ENCODE measurements at regions not wholly inside any gene's neighbourhood (a gene's known extent, or its start where the extent isn't known, plus 50 kb on each side); places are given as distances from the start of the nearest gene placed in this dataset.

DNA sequence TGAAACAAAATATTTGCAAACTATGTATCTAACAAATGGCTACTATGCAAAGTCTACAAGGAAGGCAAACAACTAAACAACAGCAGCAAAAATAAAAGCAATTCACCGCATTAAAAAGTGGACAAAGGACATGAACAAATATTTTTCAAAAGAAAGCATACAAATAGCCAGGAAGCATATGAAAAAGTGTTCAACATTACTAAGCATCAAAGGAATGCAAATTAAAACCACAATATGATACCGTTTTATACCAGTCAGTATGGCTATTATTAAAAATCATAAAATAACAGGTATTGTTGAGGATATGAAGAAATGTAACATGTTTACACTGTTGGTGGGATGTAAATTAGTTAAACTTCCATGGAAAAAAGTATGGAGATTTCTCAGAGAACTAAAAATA lies 1106.7 kb downstream of the PDHA2 start:
- H3K27ac Mint-ChIP-seq, result no peak overlapping the region
- H3K9me3 Mint-ChIP-seq, result peaks cover 0 to 12% (median 2%) of the 10 kb centered on the region in 9 donors
- POLR2A ChIA-PET, result no interaction called here
- H3K4me1 Mint-ChIP-seq, result no peaks in the 10 kb centered on the region
- H3K4me3 Mint-ChIP-seq, result no peak overlapping the region
- no peaks in the 10 kb centered on the region for H3K27me3 Mint-ChIP-seq
- H3K36me3 Mint-ChIP-seq, result no peaks in the 10 kb centered on the region
- no peak for ATAC-seq
- DNase-seq, result no peak

DNA sequence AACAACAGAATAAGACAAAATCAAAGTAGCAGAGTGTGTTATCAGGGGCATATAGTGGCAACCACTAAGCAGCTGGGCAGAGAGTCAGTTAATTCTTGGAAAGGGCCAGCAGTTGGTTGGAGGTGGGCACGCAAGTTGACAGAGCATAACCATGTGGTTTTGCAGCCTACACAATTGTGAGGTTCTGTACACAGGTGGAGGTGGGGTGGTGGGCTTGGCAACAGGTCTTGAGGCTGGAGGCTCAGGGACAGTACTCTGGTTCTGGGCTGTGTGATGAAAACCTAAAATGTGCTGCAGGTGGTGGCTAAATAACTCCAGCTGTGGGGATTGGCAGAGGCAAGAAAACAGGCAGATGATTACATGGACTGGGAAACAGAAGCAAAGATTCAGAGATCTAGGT lies 1112.7 kb downstream of the PDHA2 start:
- Mint-ChIP-seq H3K9me3 (peaks cover 0 to 17% (median 3%) of the 10 kb centered on the region in 9 donors), H3K4me1 (no peaks in the 10 kb centered on the region), H3K4me3 (no peak overlapping the region), H3K27ac (no peak overlapping the region), H3K36me3 (no peaks in the 10 kb centered on the region), H3K27me3 (no peaks in the 10 kb centered on the region)
- ATAC-seq (no peak), DNase-seq (no peak)
- POLR2A ChIA-PET, result no interaction called here

DNA sequence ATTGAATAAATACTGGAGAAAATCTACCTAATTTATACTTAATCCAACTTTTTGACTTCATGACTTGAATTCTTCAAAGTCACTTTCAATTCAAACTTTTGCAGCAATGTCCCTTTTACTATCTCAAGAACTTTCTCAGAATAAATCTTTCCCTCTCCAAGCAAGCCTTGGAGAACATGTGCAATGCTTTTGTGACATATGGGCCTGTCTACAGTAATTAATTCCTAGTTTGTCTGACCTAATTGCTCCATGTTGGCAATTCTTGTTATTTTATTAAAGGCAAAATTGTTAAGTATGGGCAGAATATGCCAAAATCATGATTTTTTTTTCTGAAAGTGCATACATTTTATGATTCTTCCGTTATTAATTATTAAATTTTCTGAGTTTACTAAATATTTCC lies 1115.3 kb downstream of the PDHA2 start:
- POLR2A ChIA-PET, result no interaction called here
- peaks cover 0 to 17% (median 3%) of the 10 kb centered on the region in 9 donors for H3K9me3 Mint-ChIP-seq
- H3K4me1 Mint-ChIP-seq, result no peaks in the 10 kb centered on the region
- H3K4me3 Mint-ChIP-seq, result no peak overlapping the region
- H3K36me3 Mint-ChIP-seq, result no peaks in the 10 kb centered on the region
- ATAC-seq, result no peak
- H3K27me3 Mint-ChIP-seq, result no peaks in the 10 kb centered on the region
- DNase-seq, result no peak
- H3K27ac Mint-ChIP-seq, result no peak overlapping the region

DNA sequence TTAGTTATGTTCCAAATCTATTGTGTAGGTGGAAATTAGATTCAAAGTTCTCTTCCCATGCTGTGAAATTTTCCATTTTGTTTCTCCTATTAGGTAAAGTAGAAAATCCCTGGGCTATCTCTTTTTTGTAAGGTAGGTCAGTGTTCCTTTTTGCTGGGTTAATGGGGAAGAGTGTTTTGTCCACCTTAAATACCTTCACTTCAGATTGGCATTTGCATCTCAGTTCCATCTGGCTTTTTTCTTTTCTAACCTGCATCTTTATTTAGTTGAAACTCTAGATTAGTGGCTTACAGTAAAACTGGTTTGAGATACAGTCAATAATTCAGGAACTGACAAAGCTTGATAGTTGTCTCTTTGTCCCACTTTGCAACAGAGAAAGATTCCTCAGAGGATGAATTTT lies 1115.8 kb downstream of the PDHA2 start:
- Mint-ChIP-seq H3K4me1 (no peaks in the 10 kb centered on the region), H3K27me3 (no peaks in the 10 kb centered on the region), H3K27ac (no peak overlapping the region), H3K36me3 (no peaks in the 10 kb centered on the region), H3K9me3 (peaks cover 0 to 13% (median 3%) of the 10 kb centered on the region in 9 donors), H3K4me3 (no peak overlapping the region)
- ATAC-seq (no peak), DNase-seq (no peak)
- POLR2A ChIA-PET, result no interaction called here

DNA sequence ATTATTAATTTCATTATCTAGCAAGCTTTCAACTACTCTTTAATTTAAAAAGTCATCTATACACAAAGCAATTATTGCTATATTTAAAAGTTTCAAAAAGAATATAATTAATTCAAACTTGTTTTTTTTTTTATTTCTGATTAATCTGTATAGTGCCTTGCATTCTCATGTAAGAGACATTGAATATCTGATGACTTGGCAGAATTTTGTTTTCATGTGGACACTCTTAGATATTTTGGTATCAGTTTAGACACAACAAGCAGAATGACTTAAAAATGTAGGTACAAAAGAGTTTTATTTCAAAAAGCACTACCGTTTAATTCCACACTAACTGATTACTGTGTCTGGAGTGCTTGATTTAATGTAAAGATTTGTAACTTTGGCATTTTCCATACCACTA lies 1129.6 kb downstream of the PDHA2 start:
- ATAC-seq, result no peak
- POLR2A ChIA-PET, result no interaction called here
- DNase-seq, result no peak
- H3K27ac Mint-ChIP-seq, result no peak overlapping the region
- peaks cover 0 to 3% (median 0%) of the 10 kb centered on the region in 5 donors for H3K27me3 Mint-ChIP-seq
- no peaks in the 10 kb centered on the region for H3K36me3 Mint-ChIP-seq
- H3K4me3 Mint-ChIP-seq, result no peak overlapping the region
- peaks cover 0 to 17% (median 6%) of the 10 kb centered on the region in 9 donors for H3K9me3 Mint-ChIP-seq
- H3K4me1 Mint-ChIP-seq, result no peaks in the 10 kb centered on the region

DNA sequence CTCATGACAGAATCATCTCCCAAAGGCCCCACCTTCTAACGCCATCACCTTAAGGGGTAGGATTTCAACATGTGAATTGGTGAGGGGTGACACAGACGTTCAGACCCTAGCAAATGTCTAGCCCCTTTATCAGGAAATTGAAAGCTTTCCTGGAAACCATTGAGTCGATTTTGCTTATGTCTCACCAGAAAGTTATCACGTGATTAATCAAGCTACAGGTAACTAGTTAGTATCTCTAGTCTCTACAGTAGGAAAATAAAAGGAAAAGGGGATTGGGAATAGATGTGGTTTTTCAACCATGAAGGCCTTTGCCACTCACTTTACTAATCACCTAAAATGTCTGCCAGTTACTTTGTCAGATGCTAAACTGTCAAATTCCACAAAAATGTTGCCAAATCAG lies 1133.0 kb downstream of the PDHA2 start:
- Mint-ChIP-seq H3K36me3 (no peaks in the 10 kb centered on the region), H3K4me3 (no peak overlapping the region), H3K4me1 (no peaks in the 10 kb centered on the region), H3K27ac (no peak overlapping the region), H3K27me3 (peaks cover 0 to 3% (median 0%) of the 10 kb centered on the region in 5 donors), H3K9me3 (peaks cover 0 to 12% (median 2%) of the 10 kb centered on the region in 9 donors)
- ATAC-seq (no peak), DNase-seq (no peak)
- POLR2A ChIA-PET, result no interaction called here

DNA sequence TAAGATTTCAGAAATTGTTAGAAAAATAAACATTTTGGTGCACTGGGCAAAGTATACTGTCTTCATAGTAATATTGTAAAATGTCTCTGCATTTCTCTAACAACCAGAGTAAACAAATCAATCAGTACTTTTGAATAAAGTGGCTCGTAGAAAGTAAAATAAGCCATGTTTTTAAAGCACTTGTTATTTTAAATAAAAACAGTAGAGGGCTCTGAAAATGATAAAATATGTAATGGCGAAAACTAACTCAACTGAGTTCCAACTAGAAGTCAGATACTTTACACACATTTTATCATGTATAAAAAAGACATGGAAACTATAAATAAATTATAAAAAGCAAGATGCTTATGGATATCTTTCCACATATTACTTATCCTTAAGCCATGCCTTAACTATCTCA lies 1134.4 kb downstream of the PDHA2 start:
- H3K36me3 Mint-ChIP-seq, result no peaks in the 10 kb centered on the region
- peaks cover 0 to 3% (median 0%) of the 10 kb centered on the region in 5 donors for H3K27me3 Mint-ChIP-seq
- H3K4me1 Mint-ChIP-seq, result no peaks in the 10 kb centered on the region
- no peak for ATAC-seq
- H3K27ac Mint-ChIP-seq, result no peak overlapping the region
- DNase-seq, result no peak
- H3K9me3 Mint-ChIP-seq, result peaks cover 0 to 15% (median 2%) of the 10 kb centered on the region in 9 donors
- H3K4me3 Mint-ChIP-seq, result no peak overlapping the region
- POLR2A ChIA-PET, result no interaction called here

DNA sequence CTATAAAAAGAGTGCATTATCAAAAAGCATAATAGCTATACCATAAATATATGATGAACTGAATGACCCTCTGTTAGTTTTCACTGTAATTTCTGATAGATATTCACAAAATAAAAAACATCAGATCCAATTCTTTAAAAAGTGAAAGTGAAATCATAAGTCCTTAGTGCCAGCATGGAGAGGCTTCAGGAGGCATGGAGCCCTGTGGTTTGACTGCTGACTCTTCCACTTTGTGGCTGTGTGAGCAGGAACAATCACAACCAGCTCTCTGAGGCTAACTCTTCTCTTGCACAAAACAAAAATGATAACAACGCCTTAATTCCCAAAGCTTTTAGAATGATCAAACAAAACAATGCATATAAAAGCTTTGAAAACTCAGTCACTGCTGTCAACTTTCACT lies 1143.9 kb downstream of the PDHA2 start:
- H3K4me3 Mint-ChIP-seq, result no peak overlapping the region
- H3K4me1 Mint-ChIP-seq, result no peaks in the 10 kb centered on the region
- POLR2A ChIA-PET, result no interaction called here

DNA sequence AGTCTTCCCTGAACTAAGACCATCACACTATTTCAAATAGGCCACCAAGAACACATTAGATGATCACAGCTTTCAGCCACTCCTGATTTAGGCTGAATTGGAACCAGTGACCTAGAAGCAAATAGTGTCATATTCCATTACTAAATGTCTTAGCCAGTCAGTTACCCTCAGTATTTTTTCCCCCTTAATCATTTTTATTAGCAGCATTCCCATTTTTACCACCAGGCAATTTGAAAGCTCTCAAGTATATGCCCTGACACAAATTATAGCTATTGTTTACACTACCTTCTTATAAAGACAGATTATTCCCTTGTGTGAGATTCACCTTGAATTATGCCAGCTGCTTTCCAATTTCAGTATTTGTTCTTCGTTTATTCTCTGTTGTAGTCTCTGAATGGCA lies 1146.9 kb downstream of the PDHA2 start:
- H3K9me3 Mint-ChIP-seq, result peaks cover 0 to 15% (median 0%) of the 10 kb centered on the region in 9 donors
- POLR2A ChIA-PET, result no interaction called here
- H3K36me3 Mint-ChIP-seq, result no peaks in the 10 kb centered on the region
- ATAC-seq (no peak), DNase-seq (no peak)
- H3K27ac Mint-ChIP-seq, result no peak overlapping the region
- H3K27me3 Mint-ChIP-seq, result no peaks in the 10 kb centered on the region
- H3K4me3 Mint-ChIP-seq, result no peak overlapping the region
- H3K4me1 Mint-ChIP-seq, result no peaks in the 10 kb centered on the region

More for the DNA sequence above, 1143.9 kb downstream of the PDHA2 start:
- Mint-ChIP-seq H3K27ac (no peak overlapping the region), H3K27me3 (no peaks in the 10 kb centered on the region), H3K9me3 (peaks cover 0 to 21% (median 0%) of the 10 kb centered on the region in 9 donors), H3K36me3 (no peaks in the 10 kb centered on the region)
- no peak for DNase-seq
- ATAC-seq, result no peak

DNA sequence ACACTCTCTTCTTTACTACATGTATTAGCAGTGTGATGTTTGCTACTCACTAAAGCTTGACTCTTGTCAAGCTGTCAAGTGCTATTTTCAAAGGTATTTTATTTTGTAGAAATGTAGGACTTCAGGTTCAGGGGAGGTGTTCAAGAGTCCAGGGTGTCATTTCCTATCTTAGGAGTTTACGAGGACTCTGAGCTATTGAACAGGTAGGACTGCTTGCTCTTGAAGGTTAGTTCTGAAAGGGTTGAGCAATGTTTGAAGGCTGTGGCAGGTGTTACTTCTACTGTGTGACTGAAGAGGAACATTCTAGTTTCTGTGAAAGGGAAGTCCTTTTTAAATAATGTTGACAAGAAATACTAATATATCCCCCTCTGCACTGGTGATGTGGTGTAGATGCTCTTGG lies 1151.2 kb downstream of the PDHA2 start:
- no peak for DNase-seq
- Mint-ChIP-seq H3K9me3 (peaks cover 0 to 13% (median 0%) of the 10 kb centered on the region in 9 donors), H3K36me3 (no peaks in the 10 kb centered on the region), H3K4me3 (no peak overlapping the region), H3K4me1 (no peaks in the 10 kb centered on the region), H3K27ac (no peak overlapping the region), H3K27me3 (no peaks in the 10 kb centered on the region)
- no peak for ATAC-seq
- POLR2A ChIA-PET, result no interaction called here

DNA sequence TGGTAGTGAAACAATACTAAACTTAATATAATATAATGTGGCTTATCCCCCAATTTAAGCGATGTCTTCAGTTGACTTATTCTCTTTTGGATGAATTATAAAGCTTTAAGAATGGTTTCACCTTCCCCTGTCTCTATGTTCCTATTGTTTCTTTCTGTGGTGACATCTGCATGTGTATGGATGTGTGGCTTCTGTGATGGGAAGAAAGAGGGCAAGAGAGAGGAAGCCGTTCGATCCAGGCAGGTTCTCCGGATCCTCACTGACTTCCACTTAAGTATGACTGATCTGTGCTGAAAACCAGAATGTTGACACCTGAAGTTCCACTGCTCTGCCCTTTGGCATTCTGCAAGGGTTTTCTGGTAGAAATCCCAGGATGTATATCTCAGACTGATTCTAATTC lies 1150.8 kb downstream of the STPG2 start:
- Mint-ChIP-seq H3K27me3 (no peaks in the 10 kb centered on the region), H3K9me3 (peaks cover 0 to 9% (median 0%) of the 10 kb centered on the region in 9 donors), H3K4me1 (no peaks in the 10 kb centered on the region), H3K4me3 (no peak overlapping the region), H3K36me3 (no peaks in the 10 kb centered on the region), H3K27ac (no peak overlapping the region)
- no peak for DNase-seq
- POLR2A ChIA-PET, result no interaction called here
- ATAC-seq, result no peak

DNA sequence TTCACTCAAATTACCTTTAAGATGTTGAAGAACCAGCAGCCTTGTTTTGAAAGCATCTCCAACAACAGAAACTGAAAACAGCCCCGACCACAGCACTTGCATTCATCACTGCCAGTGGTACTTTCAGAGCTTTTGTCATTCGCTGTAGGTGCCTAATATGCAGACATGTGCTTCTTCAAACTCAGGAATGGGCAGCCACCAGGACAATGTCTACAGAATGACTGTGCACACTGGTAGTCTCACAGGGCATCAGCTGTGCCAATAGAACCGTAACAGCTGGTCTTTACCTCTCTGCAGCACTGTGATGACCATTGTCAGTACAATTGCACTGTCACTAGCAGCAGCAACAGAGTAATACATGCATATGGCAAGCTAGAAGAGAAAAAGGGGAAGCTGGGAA lies 1149.7 kb downstream of the STPG2 start:
- Mint-ChIP-seq H3K9me3 (peaks cover 0 to 5% (median 0%) of the 10 kb centered on the region in 9 donors), H3K4me1 (no peaks in the 10 kb centered on the region), H3K27me3 (no peaks in the 10 kb centered on the region), H3K36me3 (no peaks in the 10 kb centered on the region), H3K27ac (no peak overlapping the region), H3K4me3 (no peak overlapping the region)
- POLR2A ChIA-PET, result no interaction called here
- ATAC-seq, result no peak
- DNase-seq, result no peak

DNA sequence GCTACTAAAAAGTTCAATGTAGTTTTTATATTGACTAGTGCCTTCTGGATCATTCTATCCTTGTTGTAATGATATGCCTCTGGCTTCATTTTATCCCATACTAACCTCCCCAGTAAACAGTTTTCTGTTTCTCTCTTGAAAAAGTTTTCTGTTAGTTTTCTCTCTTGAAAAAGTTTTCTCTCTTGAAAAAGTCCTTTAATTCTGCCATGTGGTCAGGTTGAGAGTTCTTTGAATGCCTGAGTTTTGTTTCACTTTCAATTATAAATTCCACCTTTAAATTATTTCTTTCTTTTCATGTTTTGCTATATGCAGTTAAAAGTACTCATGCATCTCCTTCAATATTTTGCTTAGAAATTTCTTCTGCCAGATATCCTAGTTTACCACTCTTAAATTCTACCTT lies 1139.6 kb downstream of the STPG2 start:
- DNase-seq (no peak), ATAC-seq (no peak)
- Mint-ChIP-seq H3K36me3 (no peaks in the 10 kb centered on the region), H3K27ac (no peak overlapping the region), H3K4me1 (no peaks in the 10 kb centered on the region), H3K9me3 (peaks cover 0 to 14% (median 2%) of the 10 kb centered on the region in 9 donors), H3K27me3 (no peaks in the 10 kb centered on the region), H3K4me3 (no peak overlapping the region)
- POLR2A ChIA-PET, result no interaction called here

DNA sequence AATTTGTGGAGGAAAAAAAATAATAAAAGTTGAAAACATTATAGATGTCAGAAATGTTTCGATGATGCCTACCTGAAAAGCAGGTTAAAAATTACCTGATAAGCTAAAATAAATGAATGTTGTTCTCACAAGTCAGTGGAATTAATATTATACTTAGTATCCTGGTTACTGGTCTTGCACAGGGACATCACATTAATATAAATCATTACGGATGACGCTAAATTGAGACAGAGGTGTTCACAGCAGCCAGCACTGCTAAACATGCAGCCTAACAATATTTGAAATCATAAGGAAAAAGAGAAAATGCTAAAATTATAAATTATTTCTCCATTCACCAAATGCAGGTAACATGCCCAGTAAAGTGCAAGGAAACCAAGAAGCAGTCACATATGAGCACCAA lies 1130.0 kb downstream of the STPG2 start:
- H3K36me3 Mint-ChIP-seq, result no peaks in the 10 kb centered on the region
- H3K9me3 Mint-ChIP-seq, result peaks cover 0 to 10% (median 4%) of the 10 kb centered on the region in 9 donors
- ATAC-seq (no peak), DNase-seq (no peak)
- no peaks in the 10 kb centered on the region for H3K4me1 Mint-ChIP-seq
- no peak overlapping the region for H3K27ac Mint-ChIP-seq
- no peaks in the 10 kb centered on the region for H3K27me3 Mint-ChIP-seq
- no peak overlapping the region for H3K4me3 Mint-ChIP-seq
- POLR2A ChIA-PET, result no interaction called here

DNA sequence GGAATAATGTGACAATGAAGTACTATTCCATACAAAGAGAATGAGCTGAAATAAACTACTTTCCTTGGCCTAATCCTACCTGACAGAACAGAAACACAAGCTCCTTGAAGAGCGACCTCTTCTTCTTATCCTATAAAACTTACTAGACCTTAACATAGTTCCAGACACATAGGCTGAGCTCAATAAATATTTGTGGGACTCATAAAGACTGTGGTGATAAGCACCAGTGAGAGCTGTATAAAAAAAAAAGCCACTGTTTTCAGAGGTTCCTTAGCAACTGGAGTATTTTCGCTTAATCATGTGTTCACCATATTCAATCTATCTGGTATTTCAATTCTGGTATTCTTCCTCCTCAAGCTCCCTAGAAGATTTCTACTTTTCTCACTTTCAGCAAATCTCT lies 1129.6 kb downstream of the STPG2 start:
- no peaks in the 10 kb centered on the region for H3K36me3 Mint-ChIP-seq
- no peak for DNase-seq
- peaks cover 0 to 10% (median 4%) of the 10 kb centered on the region in 9 donors for H3K9me3 Mint-ChIP-seq
- POLR2A ChIA-PET, result no interaction called here
- H3K4me1 Mint-ChIP-seq, result no peaks in the 10 kb centered on the region
- H3K4me3 Mint-ChIP-seq, result no peak overlapping the region
- no peak for ATAC-seq
- H3K27me3 Mint-ChIP-seq, result no peaks in the 10 kb centered on the region
- no peak overlapping the region for H3K27ac Mint-ChIP-seq

Measured in naive thymus-derived CD8-positive, alpha-beta T cell (primary cell).